Lower lobe of right lung (tissue), 2 donors: ENCODE measurements at regions not wholly inside any gene's neighbourhood (a gene's known extent, or its start where the extent isn't known, plus 50 kb on each side); places are given as distances from the start of the nearest gene placed in this dataset.
"Not testable (repeated sequence)": the region's sequence is repeated elsewhere in the genome, so short reads cannot be mapped to it uniquely, and the experiment has no call there.

Source experiments
- ATAC-seq, 2 donors: fragments of 200-7000 bp; cut with Tn5 transposase; one replicate each; pipeline ENCODE4 v1.9.1; 2020 to 2022; ENCODE audit warnings: mild to moderate bottlenecking in 2 of 2, moderate library complexity in 2 of 2
- DNase-seq: peaks from one replicate; pipeline ENCODE4 v3.0.0-alpha.2; 2020
- H3K27ac ChIP-seq: fragments of 200-600 bp; one replicate; pipeline ENCODE4 v1.8.0; 2022
- H3K27me3 ChIP-seq: fragments of 200-600 bp; one replicate; pipeline ENCODE4 v1.8.0; 2022; ENCODE audit warnings: low read depth
- H3K36me3 ChIP-seq: fragments of 200-600 bp; one replicate; pipeline ENCODE4 v1.8.0; 2022; ENCODE audit warnings: mild to moderate bottlenecking
- H3K4me1 ChIP-seq: fragments of 200-600 bp; one replicate; pipeline ENCODE4 v1.8.0; 2022
- H3K4me3 ChIP-seq: fragments of 200-600 bp; one replicate; pipeline ENCODE4 v1.8.0; 2022; ENCODE audit warnings: mild to moderate bottlenecking
- H3K9me3 ChIP-seq: fragments of 200-600 bp; one replicate; pipeline ENCODE4 v1.8.0; 2022
- CTCF ChIP-seq: fragments of 200-600 bp; IDR thresholded peaks from one replicate; pipeline ENCODE4 v1.8.0; 2022; ENCODE audit warnings: antibody characterized with exemption, mild to moderate bottlenecking
- intact Hi-C: fragments of 100-400 bp; cut with DNase I; formaldehyde crosslinking; loops from one replicate; pipeline ENCODE4 v1.11.0; 2022
- donor health status: DM: no; HTN: yes; CAD: no; lungs with severe emphysema.

- Histone ChIP-seq H3K4me3 (no peak overlapping the region), H3K36me3 (no peaks in the 10 kb centered on the region), H3K4me1 (no peaks in the 10 kb centered on the region), H3K27ac (no peak overlapping the region), H3K27me3 (no peaks in the 10 kb centered on the region), H3K9me3 (no peaks in the 10 kb centered on the region)
- TF ChIP-seq CTCF = no peak
- ATAC-seq = no peak
- intact Hi-C loops = no loop called here
- no peak for DNase-seq
These were observed 1046.7 kb downstream of the CDH9 start for GRCh38 chr5:25991639-25992038.

GRCh38 chr5:25990771-25991170 is 1047.6 kb downstream of the CDH9 start:
- Histone ChIP-seq H3K4me3 (no peak overlapping the region), H3K9me3 (no peaks in the 10 kb centered on the region), H3K27me3 (no peaks in the 10 kb centered on the region), H3K27ac (no peak overlapping the region), H3K36me3 (no peaks in the 10 kb centered on the region), H3K4me1 (no peaks in the 10 kb centered on the region)
- intact Hi-C loops = no loop called here
- no peak for TF ChIP-seq CTCF
- ATAC-seq = no peak
- no peak for DNase-seq

DNA sequence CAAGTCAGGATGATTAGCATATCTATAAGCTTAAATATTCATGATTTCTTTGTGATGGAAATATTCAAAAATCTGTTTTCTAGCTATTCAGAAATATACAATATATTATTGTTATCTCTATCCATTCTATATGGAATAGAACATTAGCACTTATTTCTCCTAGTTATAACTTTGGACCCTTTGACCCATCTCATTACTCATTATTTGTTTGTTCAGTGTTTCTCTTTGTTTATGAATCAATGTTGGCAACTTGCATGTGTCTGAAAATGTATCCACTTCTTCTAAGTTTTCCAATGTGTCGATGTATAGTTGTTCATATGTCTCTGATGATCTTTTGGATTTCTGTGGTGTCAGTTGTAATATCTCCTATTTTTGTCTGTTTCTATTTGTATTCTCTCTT is 1059.3 kb downstream of the CDH9 start:
- DNase-seq (no peak), ATAC-seq (no peak)
- Histone ChIP-seq H3K36me3 (no peaks in the 10 kb centered on the region), H3K4me1 (no peaks in the 10 kb centered on the region), H3K27ac (no peak overlapping the region), H3K4me3 (no peak overlapping the region), H3K27me3 (no peaks in the 10 kb centered on the region), H3K9me3 (no peaks in the 10 kb centered on the region)
- intact Hi-C loops = no loop called here
- TF ChIP-seq CTCF = no peak

- H3K27me3 ChIP-seq = no peaks in the 10 kb centered on the region
- intact Hi-C loops = no loop called here
- TF ChIP-seq CTCF = no peak
- no peaks in the 10 kb centered on the region for H3K36me3 ChIP-seq
- ATAC-seq (no peak), DNase-seq (no peak)
- no peak overlapping the region for H3K4me3 ChIP-seq
- H3K9me3 ChIP-seq = no peaks in the 10 kb centered on the region
- H3K27ac ChIP-seq = no peak overlapping the region
- no peaks in the 10 kb centered on the region for H3K4me1 ChIP-seq
These were observed 1062.5 kb downstream of the CDH9 start for GRCh38 chr5:25975885-25976284.

- TF ChIP-seq CTCF = no peak
- Histone ChIP-seq H3K4me3 (no peak overlapping the region), H3K4me1 (no peaks in the 10 kb centered on the region), H3K27me3 (no peaks in the 10 kb centered on the region), H3K36me3 (no peaks in the 10 kb centered on the region), H3K9me3 (no peaks in the 10 kb centered on the region), H3K27ac (no peak overlapping the region)
- intact Hi-C loops = no loop called here
- no peak for DNase-seq
- no peak for ATAC-seq
These were observed 1063.9 kb downstream of the CDH9 start for GRCh38 chr5:25974451-25974850.

GRCh38 chr5:25970906-25971489 is 1067.4 kb downstream of the CDH9 start:
- H3K4me3 ChIP-seq = no peak overlapping the region
- H3K9me3 ChIP-seq = no peaks in the 10 kb centered on the region
- no peak for DNase-seq
- no peaks in the 10 kb centered on the region for H3K4me1 ChIP-seq
- H3K27ac ChIP-seq = no peak overlapping the region
- H3K36me3 ChIP-seq = no peaks in the 10 kb centered on the region
- H3K27me3 ChIP-seq = no peaks in the 10 kb centered on the region
- TF ChIP-seq CTCF = no peak
- intact Hi-C loops = no loop called here
- ATAC-seq = no peak

DNA sequence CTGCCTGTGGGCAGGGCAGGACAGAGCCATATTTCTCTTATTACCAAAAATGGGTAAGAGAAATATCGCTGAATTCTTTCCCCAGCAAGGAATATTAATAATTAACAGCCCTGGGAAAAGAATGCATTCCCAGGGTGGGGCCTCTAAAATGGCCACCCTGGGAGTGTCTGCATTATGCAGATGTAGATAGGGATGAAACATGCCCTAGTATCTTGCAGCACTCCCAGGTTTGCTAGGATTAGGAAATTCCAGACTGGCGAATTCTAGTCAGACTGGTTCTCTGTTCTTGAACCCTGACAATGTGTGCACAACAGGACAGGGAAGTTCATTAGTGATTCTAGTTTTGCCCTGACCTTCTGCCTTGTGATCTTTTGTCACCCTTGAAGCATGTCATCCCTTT is 1069.3 kb downstream of the CDH9 start:
- H3K27ac ChIP-seq, H3K36me3 ChIP-seq, intact Hi-C loops, DNase-seq, H3K9me3 ChIP-seq, H3K27me3 ChIP-seq, ATAC-seq, H3K4me3 ChIP-seq, H3K4me1 ChIP-seq: not testable (repeated sequence)
